Upper lobe of left lung (tissue), 6 donors: ENCODE measurements at regions not wholly inside any gene's neighbourhood (a gene's known extent, or its start where the extent isn't known, plus 50 kb on each side); places are given as distances from the start of the nearest gene placed in this dataset.

ENCODE experiments used
- ATAC-seq, 2 donors: fragments of 200-7000 bp; cut with Tn5 transposase; one replicate each; pipeline ENCODE4 v1.9.1; 2022; ENCODE audit warnings: mild to moderate bottlenecking in 2 of 2, moderate library complexity in 2 of 2; ENCODE audit not compliant: low FRiP score in 2 of 2
- DNase-seq, 2 donors: peaks; one replicate each; pipeline ENCODE4 v3.0.0-alpha.2; 2019 to 2020
- H3K27ac ChIP-seq, 4 donors: fragments of 200-600 bp; sonication (generic); one replicate each; pipeline ENCODE4 v1.5.1; 2016 to 2019
- H3K27me3 ChIP-seq, 4 donors: fragments of 200-600 bp; sonication (generic); one replicate each; pipeline ENCODE4 v1.5.1; 2017 to 2019
- H3K36me3 ChIP-seq, 4 donors: fragments of 200-600 bp; sonication (generic); one replicate each; pipeline ENCODE4 v1.5.1; 2016 to 2019
- H3K4me1 ChIP-seq, 4 donors: fragments of 200-600 bp; sonication (generic); one replicate each; pipeline ENCODE4 v1.5.1; 2018 to 2019
- H3K4me3 ChIP-seq, 4 donors: fragments of 200-600 bp; sonication (generic); one replicate each; pipeline ENCODE4 v1.5.1; 2017 to 2019; ENCODE audit warnings: mild to moderate bottlenecking in 2 of 4, moderate library complexity in 1 of 4
- H3K9me3 ChIP-seq, 4 donors: fragments of 200-600 bp; sonication (generic); one replicate each; pipeline ENCODE4 v1.5.1; 2018 to 2019
- CTCF ChIP-seq, 6 experiments: fragments of 450-650 bp in 4 of 6; fragments of 200-600 bp in 2 of 6; sonication (generic) in 2 of 6; IDR thresholded peaks; one replicate each; pipeline ENCODE4 v1.5.1; 2016 to 2019; ENCODE audit warnings: antibody characterized with exemption in 6 of 6
- EP300 ChIP-seq, 4 donors: sonication (generic); formaldehyde crosslinking; IDR thresholded peaks; one replicate each; pipeline ENCODE4 v1.5.1; 2017; ENCODE audit warnings: antibody characterized with exemption in 4 of 4, control low read depth in 2 of 4
- POLR2A ChIP-seq, 4 donors: fragments of 450-650 bp; IDR thresholded peaks; one replicate each; pipeline ENCODE4 v1.5.1; 2016 to 2017; ENCODE audit warnings: antibody characterized with exemption in 4 of 4, mild to moderate bottlenecking in 2 of 4
- POLR2AphosphoS5 ChIP-seq, 2 donors: sonication (generic); formaldehyde crosslinking; IDR thresholded peaks; one replicate each; pipeline ENCODE4 v1.5.1; 2017; ENCODE audit warnings: antibody characterized with exemption in 2 of 2
- WGBS, 2 donors: methylation state at CpG; one replicate each; pipeline ENCODE4 v1.1.5; 2017 to 2018; 5-methylcytosine and 5-hydroxymethylcytosine counted together
- donor health status: DM: no; HTN: no; CAD: no; lungs with moderate emphysema.
- donor health status: DM: no; HTN: yes; CAD: no; lungs with severe emphysema.

DNA sequence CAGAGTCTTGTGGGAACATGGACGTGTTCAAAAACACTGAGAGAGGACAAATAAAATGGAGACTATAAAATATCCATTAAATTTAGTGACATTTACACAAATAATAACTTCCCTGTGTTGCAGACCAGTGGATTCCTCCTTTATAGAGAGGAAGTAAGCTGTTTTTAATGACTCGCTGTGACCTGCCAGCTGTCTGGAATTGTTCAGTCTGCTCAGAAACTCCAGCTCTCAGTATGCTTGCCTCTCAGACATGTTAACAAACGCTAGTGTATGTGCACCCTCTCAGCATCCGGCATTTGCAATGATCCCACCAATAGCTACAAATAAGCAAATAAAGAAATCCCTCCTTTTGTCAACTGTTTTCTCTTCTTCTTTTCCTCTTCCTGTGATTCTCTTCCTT, 158.0 kb upstream of the TCF21 start:
- no peak overlapping the region for H3K4me3 ChIP-seq
- H3K27me3 ChIP-seq: no peaks in the 10 kb centered on the region
- TF ChIP-seq EP300 (IDR thresholded peaks at IDR 0.05) (no peak), CTCF (IDR thresholded peaks at IDR 0.05) (no peak), POLR2A (IDR thresholded peaks at IDR 0.05) (no peak)
- peaks cover 0 to 8% (median 6%) of the 10 kb centered on the region in 4 donors for H3K9me3 ChIP-seq
- DNase-seq (no peak), ATAC-seq (no peak)
- 32 to 50% methylated on average over 4 of the region's 4 CpGs for WGBS, 2 donors
- no peaks in the 10 kb centered on the region for H3K36me3 ChIP-seq
- H3K27ac ChIP-seq: no peak overlapping the region
- H3K4me1 ChIP-seq: no peaks in the 10 kb centered on the region

- H3K27ac ChIP-seq: no peak overlapping the region
- H3K4me1 ChIP-seq: no peaks in the 10 kb centered on the region
- no peaks in the 10 kb centered on the region for H3K9me3 ChIP-seq
- no peak for ATAC-seq
- DNase-seq: no peak
- no peaks in the 10 kb centered on the region for H3K27me3 ChIP-seq
- WGBS, 2 donors: 74 to 86% methylated on average over 5 of the region's 5 CpGs
- H3K36me3 ChIP-seq: no peaks in the 10 kb centered on the region
- H3K4me3 ChIP-seq: no peak overlapping the region
- no peak for TF ChIP-seq POLR2A (IDR thresholded peaks at IDR 0.05)
- no peak for TF ChIP-seq CTCF (IDR thresholded peaks at IDR 0.05)
- TF ChIP-seq EP300 (IDR thresholded peaks at IDR 0.05): no peak
- no peak for TF ChIP-seq POLR2AphosphoS5 (IDR thresholded peaks at IDR 0.05)
Observed at GRCh38 chr6:133740218-133740617, 148.7 kb upstream of the TCF21 start.

GRCh38 chr6:133740816-133741215, 148.1 kb upstream of the TCF21 start:
- DNase-seq (no peak), ATAC-seq (no peak)
- no peaks in the 10 kb centered on the region for H3K4me1 ChIP-seq
- H3K36me3 ChIP-seq: no peaks in the 10 kb centered on the region
- H3K27ac ChIP-seq: no peak overlapping the region
- TF ChIP-seq POLR2AphosphoS5 (IDR thresholded peaks at IDR 0.05) (no peak), POLR2A (IDR thresholded peaks at IDR 0.05) (no peak), EP300 (IDR thresholded peaks at IDR 0.05) (no peak), CTCF (IDR thresholded peaks at IDR 0.05) (no peak)
- no peaks in the 10 kb centered on the region for H3K9me3 ChIP-seq
- H3K4me3 ChIP-seq: no peak overlapping the region
- 77 to 83% methylated on average over 2 of the region's 2 CpGs for WGBS, 2 donors
- no peaks in the 10 kb centered on the region for H3K27me3 ChIP-seq

DNA sequence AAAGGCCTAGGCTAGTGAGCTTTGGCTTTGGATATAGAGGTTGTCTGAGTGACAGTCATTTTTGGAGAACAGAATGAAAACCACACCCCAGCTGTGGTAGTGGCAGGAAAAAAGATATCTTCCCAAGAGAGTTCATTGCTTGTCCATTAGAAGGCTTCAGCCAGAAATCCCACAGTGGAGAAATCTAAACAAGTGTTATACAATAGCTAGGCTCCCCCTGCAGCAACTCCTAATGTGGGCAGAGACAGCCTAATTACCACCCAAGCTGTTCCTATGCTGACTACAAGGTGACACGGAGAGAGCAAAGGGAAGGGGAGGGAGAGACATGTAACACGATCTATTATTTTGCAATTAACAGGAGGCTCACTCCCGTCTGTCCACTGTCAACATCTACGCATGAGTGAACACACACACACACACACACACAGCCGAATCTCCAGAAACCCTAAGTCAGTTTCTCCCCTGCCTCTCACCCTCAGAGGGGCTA, 147.5 kb upstream of the TCF21 start:
- Histone ChIP-seq H3K4me3 (no peak overlapping the region), H3K27me3 (no peaks in the 10 kb centered on the region), H3K9me3 (no peaks in the 10 kb centered on the region), H3K4me1 (no peaks in the 10 kb centered on the region), H3K36me3 (no peaks in the 10 kb centered on the region), H3K27ac (no peak overlapping the region)
- no peak for ATAC-seq
- WGBS, 2 donors: 44 to 50% methylated on average over 5 of the region's 5 CpGs
- TF ChIP-seq POLR2A (IDR thresholded peaks at IDR 0.05) (no peak), EP300 (IDR thresholded peaks at IDR 0.05) (no peak), CTCF (IDR thresholded peaks at IDR 0.05) (no peak), POLR2AphosphoS5 (IDR thresholded peaks at IDR 0.05) (no peak)
- no peak for DNase-seq

- no peaks in the 10 kb centered on the region for H3K4me1 ChIP-seq
- no peak overlapping the region for H3K27ac ChIP-seq
- ATAC-seq (no peak), DNase-seq (no peak)
- H3K36me3 ChIP-seq: no peaks in the 10 kb centered on the region
- H3K4me3 ChIP-seq: no peak overlapping the region
- 75 to 82% methylated on average over 2 of the region's 2 CpGs for WGBS, 2 donors
- H3K9me3 ChIP-seq: no peaks in the 10 kb centered on the region
- no peaks in the 10 kb centered on the region for H3K27me3 ChIP-seq
- TF ChIP-seq POLR2AphosphoS5 (IDR thresholded peaks at IDR 0.05): no peak
- TF ChIP-seq POLR2A (IDR thresholded peaks at IDR 0.05): no peak
- TF ChIP-seq EP300 (IDR thresholded peaks at IDR 0.05): no peak
- TF ChIP-seq CTCF (IDR thresholded peaks at IDR 0.05): no peak
Observed at GRCh38 chr6:133743621-133744020, 145.3 kb upstream of the TCF21 start.
